Peyer's patch (tissue), 4 donors: ENCODE measurements at regions not wholly inside any gene's neighbourhood (a gene's known extent, or its start where the extent isn't known, plus 50 kb on each side); places are given as distances from the start of the nearest gene placed in this dataset.

ENCODE experiments used
- CTCF ChIP-seq, 6 experiments: fragments of 450-650 bp in 4 of 6; fragments of 200-600 bp in 2 of 6; sonication (generic) in 1 of 6; IDR thresholded peaks; one replicate each; pipeline ENCODE4 v1.5.1; 2017 to 2019; ENCODE audit warnings: antibody characterized with exemption in 6 of 6, mild to moderate bottlenecking in 3 of 6, moderate library complexity in 1 of 6
- POLR2A ChIP-seq, 2 donors: fragments of 450-650 bp; IDR thresholded peaks; one replicate each; pipeline ENCODE4 v1.5.1; 2017; ENCODE audit warnings: antibody characterized with exemption in 2 of 2, mild to moderate bottlenecking in 2 of 2, moderate library complexity in 2 of 2

GRCh38 chr4:184274286-184274951 lies 56.7 kb upstream of the ENPP6 start:
- no peak for TF ChIP-seq CTCF (IDR thresholded peaks at IDR 0.05)
- TF ChIP-seq POLR2A (IDR thresholded peaks at IDR 0.05): no peak
